ENCODE measurements at regions not wholly inside any gene's neighbourhood (a gene's known extent, or its start where the extent isn't known, plus 50 kb on each side); places are given as distances from the start of the nearest gene placed in this dataset.

DNA sequence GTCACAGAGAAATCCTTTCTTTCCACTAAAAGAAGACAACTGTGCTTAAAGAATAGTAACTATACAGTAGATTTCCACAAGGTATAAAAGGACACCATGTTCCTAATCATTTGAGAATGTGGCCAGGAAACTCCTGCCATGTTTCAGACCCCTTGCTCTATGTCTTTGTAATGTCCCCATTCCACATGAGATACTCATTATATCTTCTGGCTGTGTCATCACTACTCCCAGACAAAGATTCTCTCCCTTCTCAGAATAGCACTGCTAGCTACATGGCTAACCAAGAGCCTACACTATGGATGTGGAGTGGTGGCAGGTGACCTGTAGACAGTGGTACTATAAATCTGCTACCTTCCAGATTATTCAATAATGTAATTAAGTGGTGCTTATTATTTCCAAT is 218.1 kb upstream of the MCHR2 start:
- TF ChIP-seq SMC3 (conservative IDR thresholded peaks at IDR 0.05; ENCODE audit: poor library complexity) (no peak), CTCF (IDR thresholded peaks at IDR 0.05; ENCODE audit: poor library complexity, severe bottlenecking) (no peak), POLR2AphosphoS5 (IDR thresholded peaks at IDR 0.05) (no peak)
